ENCODE measurements at regions not wholly inside any gene's neighbourhood (a gene's known extent, or its start where the extent isn't known, plus 50 kb on each side); places are given as distances from the start of the nearest gene placed in this dataset.
"Not testable (repeated sequence)": the region's sequence is repeated elsewhere in the genome, so short reads cannot be mapped to it uniquely, and the experiment has no call there.

DNA sequence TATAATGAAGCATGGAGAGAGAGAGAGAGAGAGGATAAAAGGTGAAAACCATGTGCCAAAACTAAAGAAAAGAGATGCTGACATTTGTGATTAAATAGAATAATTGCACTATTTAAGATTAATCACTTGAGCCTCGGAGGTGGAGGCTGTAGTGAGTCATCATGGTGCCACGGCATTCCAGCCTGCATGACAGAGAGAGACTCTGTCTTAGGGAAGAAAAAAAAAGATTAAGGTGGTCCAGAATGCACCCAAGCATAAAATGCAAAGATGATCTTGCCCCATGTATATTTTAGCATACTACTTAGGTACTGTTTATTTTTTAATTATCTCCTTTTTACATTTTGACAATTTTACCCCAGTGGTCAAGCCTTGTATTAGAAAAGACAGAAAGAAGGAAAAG lies 742.5 kb downstream of the SPATA31A1 start:
- DNase-seq (ENCODE audit: low read depth in 4 of 4, low spot score in 3 of 4): not testable (repeated sequence)

DNA sequence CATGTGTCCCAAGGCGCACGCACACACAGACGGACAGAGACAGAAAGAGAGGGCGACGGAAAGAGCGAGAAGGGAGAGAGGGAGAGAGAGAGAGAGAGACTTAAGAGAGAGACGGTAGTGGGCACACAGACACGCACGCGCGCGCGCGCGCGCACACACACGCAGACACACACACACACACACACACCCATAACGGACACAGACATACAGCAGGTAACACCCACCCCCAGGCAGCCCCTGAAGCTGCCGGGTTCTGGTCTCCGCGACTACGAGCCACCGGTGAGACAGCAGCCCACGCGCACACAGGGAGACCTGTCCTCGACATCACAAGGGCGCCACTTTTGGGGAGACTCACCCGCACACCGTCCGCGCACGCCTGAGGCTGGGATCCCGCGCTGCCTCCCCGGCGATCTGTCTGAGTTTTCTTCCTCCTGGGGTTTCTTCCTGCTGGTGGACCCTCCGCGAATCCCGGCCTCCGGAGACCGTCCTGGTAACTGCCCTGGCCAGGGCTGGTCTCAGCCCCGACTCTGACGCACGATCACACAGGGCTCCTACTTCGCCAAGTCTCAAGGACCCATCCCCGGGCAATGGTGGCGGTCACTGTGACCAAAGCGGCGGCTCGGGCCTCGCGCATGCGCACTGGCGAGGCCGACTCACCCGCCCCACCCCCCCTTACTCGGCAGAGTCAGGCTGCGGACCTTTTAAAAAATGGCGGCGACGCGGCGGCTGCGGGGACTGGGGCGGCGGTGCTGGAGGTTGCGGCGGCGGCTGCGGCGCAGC lies 750.7 kb downstream of the SPATA31A1 start:
- peak in 1 of 4 donors; percentile 0 for DNase-seq (ENCODE audit: low read depth in 4 of 4, low spot score in 3 of 4)

DNA sequence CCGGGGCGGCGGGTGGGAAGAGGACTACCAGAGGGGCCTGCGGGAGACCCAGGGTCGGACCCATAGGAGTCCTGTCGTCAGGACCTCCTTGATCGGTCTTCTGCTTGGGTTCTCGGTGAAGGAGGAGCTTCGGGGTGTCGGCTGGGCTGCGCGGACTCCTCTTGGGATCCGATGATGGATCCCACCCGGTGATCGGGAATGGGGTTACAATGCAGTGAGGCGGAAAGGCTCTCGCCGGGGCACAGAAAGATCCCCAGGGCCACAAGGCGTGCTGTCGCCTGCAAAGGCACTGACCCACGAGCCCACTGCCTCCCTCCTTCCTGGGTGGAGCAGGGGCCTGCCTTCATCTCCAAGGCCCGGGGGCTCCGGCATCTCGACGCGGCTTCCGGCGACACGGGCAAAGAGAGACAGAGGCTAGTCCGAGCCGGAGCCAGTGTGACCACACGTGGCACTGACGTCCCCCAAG lies 751.3 kb downstream of the SPATA31A1 start:
- DNase-seq (ENCODE audit: low read depth in 4 of 4, low spot score in 3 of 4): not testable (repeated sequence)

DNA sequence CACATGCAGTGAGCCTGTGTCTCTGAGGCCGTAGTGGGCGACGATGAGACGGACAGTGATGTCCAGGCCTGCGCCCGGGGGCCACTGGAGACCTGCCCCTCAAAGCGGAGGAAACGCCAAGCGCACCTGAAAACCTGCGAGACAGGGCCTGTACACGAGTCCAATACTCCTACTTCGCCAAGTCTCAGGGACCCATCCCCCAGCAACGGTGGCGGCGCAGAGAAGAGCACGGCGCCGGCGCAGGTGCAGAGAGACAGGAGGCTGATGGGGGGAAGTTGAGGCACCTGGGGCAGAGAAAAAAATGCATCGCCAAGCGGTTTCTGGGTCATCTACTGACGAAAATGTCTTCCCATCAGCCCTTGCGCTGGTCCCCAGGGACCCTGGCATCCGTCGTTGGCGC lies 751.8 kb downstream of the SPATA31A1 start:
- DNase-seq (ENCODE audit: low read depth in 4 of 4, low spot score in 3 of 4): not testable (repeated sequence)

DNA sequence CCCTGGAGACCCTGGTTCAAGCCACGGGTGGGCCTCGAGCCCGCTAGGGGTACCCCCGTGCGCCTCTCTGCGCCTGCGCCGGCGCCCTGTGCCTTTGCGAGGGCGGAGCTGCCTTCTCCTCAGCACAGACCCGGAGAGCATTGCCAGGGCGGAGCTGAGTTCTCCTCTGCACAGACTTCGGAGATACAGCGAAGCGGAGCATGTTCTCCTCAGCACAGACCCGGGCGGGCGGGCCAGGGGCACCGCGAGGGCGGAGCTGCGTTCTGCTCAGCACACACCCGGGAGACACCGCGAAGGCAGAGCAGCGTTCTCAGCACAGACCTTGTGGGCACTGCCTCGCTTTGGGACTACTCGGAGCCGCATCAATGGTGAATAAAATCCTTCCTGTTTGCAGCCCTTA lies 753.0 kb downstream of the SPATA31A1 start:
- not testable (repeated sequence) for DNase-seq (ENCODE audit: low read depth in 4 of 4, low spot score in 3 of 4)

DNA sequence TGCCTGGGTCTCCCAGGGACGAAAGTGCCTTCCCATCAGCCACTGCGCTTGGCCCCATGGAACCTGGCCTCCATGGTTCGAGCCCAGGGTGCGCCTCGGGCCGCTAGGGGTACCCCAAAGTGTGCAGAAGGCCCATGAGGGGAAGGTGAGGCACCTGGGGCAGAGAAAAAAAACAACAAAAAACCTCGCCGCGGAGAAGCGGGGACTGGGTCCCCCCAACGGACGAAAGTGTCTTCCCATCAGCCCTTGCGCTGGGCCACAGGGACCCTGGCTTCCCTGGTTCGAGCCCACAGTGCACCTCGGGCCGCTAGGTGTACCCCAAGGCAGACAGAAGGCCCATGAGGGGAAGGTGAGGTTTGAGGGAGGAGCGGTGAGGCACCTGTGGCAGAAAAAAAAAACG lies 755.3 kb downstream of the SPATA31A1 start:
- not testable (repeated sequence) for DNase-seq (ENCODE audit: low read depth in 4 of 4, low spot score in 3 of 4)

DNA sequence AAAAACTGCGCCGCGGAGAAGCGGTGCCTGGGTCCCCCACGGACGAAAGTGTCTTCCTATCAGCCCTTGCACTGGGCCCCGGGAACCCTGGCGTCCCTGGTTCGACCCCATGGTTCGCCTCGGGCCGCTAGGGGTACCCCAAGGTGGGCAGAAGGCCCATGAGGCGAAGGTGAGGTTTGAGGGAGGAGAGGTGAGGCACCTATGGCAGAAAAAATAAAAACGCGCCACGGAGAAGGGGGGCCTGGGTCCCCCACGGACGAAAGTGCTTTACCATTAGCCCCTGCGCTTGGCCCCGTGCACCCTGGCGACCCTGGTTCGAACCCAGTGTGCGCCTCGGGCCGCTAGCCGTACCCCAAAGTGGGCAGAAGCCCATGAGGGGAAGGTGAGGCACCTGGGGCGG lies 756.1 kb downstream of the SPATA31A1 start:
- not testable (repeated sequence) for DNase-seq (ENCODE audit: low read depth in 4 of 4, low spot score in 3 of 4)

DNA sequence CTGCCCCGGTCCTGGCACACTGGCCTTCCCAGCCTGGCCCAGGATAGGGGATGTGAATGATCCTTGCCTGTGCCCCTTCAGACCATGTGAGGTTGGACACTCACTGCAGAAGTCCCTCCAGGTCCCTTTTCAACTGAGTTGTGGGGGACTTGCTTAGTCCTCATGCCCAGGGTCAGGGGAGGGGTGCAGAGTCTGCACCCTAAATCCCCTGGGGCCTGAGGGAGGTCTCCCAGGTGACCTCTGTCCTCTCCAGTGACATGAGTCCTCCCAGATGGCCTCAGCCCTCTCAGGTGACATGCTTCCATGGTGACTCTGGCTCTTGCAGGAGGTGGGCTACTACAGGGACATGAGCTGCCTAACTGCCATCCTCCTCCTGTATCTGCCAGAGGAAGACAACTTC lies 775.1 kb downstream of the SPATA31A1 start:
- not testable (repeated sequence) for DNase-seq (ENCODE audit: low read depth in 4 of 4, low spot score in 3 of 4)

DNA sequence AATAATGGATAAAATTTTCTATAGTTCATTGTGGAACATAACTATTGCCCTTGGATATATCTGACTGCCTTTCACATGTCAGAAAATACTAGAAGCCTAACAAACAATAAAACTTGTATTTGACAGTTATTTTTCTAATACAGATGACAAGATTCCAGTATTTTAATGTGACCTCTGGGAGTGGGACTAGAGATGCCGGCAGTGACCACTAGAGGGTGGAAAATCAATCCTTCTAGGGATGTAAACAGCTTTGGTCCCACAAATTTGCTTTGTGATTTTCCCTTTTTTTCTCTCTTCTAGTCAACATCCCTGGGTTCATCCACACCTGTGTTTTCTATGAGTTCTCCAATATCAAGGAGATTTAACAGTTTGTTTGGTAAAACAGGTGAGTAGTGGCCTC lies 813.7 kb downstream of the SPATA31A1 start:
- not testable (repeated sequence) for DNase-seq (ENCODE audit: low read depth in 4 of 4, low spot score in 3 of 4)

DNA sequence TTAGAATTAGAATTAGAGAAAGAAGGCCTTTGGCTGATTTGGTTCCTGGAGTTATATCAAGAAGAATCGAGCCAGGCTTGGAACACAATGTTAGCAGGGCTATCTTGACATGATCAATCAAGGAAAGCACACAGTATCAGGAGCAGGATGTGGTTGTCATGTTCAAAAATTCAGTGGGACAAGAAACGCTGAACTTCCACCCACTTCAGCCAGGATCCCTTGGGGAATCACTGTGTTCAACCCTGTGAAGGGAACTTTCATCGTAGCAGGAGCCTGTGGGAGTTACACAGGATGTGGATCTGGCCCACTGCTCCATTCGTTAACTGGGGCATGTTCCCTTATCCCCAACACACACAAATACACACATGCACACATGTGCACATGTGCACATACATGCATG lies 817.8 kb downstream of the SPATA31A1 start:
- not testable (repeated sequence) for DNase-seq (ENCODE audit: low read depth in 4 of 4, low spot score in 3 of 4)

DNA sequence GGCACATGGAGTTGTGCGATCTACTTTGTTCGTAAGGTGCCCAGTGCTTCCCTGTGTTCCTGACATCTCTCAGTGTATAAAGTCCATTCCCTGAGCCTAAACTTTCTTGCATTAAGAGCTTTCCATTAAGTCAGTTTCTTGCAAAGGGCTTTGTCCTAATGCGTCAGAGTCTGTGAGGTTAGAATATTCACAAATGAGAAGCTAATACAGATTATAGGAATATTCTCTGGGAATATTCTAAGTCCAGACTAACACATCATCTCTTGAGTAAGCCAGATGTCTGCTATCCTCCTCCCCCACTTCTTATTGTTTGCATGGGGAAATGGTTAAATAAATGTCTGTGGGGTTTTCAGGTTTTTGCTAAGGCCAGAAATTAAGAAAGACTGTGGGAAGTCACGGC lies 818.6 kb downstream of the SPATA31A1 start:
- not testable (repeated sequence) for DNase-seq (ENCODE audit: low read depth in 4 of 4, low spot score in 3 of 4)

DNA sequence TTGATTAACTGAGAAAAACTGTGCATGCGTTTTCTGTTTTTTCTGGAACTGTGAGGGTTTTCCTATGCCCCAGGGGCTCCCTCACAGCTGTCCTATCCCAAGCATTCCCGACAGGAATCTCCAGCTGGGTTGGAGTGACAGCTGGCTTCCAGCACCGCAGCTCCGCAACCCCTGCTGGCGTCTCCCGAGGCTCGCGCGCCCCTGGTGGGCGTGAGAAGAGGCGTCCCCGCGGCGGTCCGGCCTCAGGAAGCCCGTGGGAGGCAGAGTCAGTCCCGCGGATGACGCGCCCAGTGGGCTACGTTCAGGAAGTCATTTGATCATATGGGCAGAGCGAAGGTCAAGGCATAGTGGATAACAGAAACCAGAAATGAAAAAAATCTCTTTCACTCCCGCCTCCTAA lies 821.9 kb downstream of the SPATA31A1 start:
- not testable (repeated sequence) for DNase-seq (ENCODE audit: low read depth in 4 of 4, low spot score in 3 of 4)

DNA sequence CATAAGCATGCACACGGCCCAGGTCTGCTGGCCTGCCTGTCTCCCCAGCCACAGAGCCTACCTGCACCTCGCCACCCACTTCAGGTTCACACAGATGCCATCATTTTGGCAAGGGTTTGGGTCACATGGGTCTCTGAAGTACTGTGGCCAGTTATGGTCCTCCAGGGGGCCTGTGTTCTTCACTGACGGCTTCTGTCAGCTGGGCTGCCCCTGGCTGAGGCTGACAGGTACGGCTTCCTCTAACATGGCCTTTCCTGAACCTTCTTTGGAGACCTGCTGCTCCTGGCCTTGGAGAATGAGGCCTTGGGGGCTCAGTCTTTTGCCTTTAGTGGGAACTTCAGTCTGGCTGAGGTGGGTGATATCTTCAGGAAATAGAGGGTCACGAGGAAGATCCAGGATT lies 835.9 kb downstream of the SPATA31A1 start:
- DNase-seq (ENCODE audit: low read depth in 4 of 4, low spot score in 3 of 4): not testable (repeated sequence)

DNA sequence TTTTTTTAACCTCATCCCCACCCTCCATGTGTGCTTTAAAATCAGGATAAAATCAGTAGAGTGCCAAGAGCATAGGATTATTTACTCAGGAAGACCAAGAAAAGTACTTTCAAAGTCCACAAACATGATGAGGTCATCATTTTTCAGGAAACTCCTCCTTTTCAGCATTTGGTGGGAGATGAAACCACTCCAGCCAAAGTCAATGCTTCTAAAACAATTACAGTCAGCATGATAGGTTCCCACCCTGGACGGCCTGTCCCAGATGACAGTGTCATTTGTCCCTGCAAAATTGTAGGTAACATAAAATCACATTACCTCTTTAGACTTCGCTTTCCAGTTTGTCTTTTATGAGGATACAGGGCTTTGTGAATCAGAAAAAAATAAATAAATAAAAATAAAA lies 836.7 kb downstream of the SPATA31A1 start:
- DNase-seq (ENCODE audit: low read depth in 4 of 4, low spot score in 3 of 4): not testable (repeated sequence)

DNA sequence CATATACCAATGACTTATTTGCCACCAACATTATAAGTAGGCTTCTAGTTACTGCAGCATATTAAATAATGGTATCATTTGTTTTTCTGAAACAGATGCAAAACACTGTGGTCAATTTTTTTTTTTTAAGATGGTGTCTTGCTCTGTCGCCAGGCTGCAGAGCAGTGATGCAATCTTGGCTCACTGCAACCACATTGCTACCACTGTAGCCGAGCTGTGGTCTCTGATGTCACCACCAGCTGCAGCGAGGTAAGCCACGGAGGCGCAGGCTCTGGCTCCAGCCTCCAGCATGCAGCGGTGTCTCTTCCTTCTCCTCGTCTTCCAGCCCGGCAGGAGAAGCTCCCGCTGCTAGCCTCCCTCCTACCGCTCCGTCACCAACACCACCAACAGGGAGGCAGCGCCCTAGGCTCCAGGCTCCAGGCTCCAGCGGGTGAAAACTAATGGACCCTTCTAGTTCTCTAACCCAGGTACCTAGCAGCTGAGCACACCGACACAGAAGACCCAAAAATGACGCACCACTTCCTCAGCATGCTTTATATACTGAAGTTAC lies 840.8 kb downstream of the SPATA31A1 start:
- DNase-seq (ENCODE audit: low read depth in 4 of 4, low spot score in 3 of 4): not testable (repeated sequence)

DNA sequence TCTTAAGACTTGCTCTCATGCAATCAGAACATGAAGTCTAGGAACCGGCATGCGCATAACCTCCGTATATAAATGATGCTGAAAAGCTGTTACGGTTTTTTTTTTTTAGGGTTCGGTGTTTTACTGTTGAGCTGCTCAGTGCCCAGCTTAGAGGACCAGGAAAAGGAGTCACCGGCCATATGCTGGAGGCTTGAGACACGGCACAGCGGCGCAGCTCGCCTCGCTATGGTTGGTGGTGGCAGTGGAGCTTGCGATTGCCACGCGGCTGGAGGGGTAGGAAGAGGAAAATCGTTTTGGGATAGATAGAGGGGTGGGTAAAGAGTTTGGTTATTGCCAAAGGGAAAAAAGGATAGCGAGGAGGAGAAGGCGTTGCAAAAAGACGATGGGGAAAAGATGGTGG lies 841.3 kb downstream of the SPATA31A1 start:
- not testable (repeated sequence) for DNase-seq (ENCODE audit: low read depth in 4 of 4, low spot score in 3 of 4)

DNA sequence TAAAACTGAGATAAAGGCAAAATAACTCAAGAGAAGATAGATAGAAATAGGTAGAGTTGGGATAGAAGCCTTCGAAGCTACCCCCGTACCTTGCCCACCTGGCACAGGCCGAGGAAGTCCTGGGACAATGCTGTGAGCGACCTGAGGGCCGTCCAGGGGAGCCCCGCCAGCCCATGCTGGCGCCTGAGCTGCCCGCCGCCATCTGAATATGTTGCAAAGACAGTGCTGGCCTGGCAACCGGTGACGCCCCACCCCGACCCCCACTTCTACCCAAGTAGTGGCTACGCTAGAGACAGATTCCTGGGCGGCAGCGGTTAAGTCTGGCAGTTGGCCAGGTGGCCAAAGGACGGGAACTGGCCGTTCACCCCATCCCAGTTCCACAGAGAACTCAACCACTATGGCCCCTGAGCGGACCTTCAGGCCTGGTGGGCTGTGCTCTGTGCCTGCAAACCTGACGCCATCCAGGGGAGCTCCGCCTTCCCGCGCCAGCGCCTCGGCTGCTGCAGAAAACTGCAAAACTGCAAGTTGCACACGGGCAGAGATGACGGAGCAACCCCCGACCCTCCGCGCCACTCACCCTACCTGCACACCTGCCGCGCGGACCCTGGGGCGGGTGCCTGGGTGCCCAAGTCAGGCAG lies 866.2 kb downstream of the SPATA31A1 start:
- DNase-seq (ENCODE audit: low read depth in 4 of 4, low spot score in 3 of 4): not testable (repeated sequence)

DNA sequence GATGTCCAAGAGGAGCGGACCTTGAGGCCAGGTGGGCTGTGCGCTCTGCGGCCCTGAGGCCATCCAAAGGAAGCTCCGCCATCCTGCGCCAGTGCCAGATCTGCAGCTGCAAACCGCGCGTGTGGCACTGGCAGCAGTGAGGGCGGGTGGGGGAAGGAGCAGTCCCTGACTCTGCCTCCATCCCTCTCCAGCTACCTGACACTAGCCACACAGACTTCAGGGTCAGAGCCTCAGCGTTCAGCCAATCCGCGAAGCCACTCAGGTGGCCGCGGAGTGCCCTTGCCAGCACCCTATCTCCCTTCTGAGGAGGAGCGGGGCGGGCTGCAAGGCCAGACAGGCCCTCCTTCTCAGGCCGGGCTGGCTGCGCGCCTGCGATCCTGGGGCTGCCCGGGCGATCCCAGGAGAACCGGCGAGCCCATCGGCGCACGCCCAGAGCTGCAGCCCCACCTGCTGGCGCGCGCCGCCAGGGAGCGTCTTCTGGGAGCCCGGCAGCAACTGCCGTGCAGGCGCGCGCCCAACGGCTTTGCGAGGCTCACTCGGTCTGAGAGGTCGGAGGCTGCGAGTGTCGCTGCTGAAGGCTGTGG lies 867.2 kb downstream of the SPATA31A1 start:
- DNase-seq (ENCODE audit: low read depth in 4 of 4, low spot score in 3 of 4): peak in 1 of 4 donors; percentile 0

DNA sequence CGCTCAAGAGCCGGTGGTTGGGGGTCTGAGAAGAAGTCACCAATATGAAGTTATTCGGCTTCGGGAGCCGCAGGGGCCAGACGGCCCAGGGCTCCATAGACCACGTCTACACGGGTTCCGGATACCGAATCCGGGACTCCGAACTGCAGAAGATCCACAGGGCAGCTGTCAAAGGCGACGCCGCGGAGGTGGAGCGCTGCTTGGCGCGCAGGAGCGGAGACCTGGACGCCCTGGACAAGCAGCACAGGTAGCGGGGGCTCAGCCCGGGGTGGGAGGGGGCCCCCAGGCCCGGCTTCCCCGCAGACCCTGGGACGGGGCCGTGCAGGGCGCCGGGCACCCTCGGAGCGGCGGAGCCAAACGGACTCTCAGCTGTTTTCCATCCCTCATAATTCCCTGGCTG lies 867.9 kb downstream of the SPATA31A1 start:
- not testable (repeated sequence) for DNase-seq (ENCODE audit: low read depth in 4 of 4, low spot score in 3 of 4)
